ENCODE measurements at regions not wholly inside any gene's neighbourhood (a gene's known extent, or its start where the extent isn't known, plus 50 kb on each side); places are given as distances from the start of the nearest gene placed in this dataset.

- Mint-ChIP-seq H3K27ac (ENCODE audit: unreplicated experiment) (peak overlapping the region; percentile 20), H3K36me3 (ENCODE audit: low read depth) (no peaks in the 10 kb centered on the region), H3K4me1 (peaks cover 45% of the 10 kb centered on the region), H3K9me3 (no peaks in the 10 kb centered on the region), H3K27me3 (ENCODE audit: low read depth) (no peaks in the 10 kb centered on the region), H3K4me3 (no peak overlapping the region)
- no peak for TF ChIP-seq CTCF (conservative IDR thresholded peaks at IDR 0.05)
- no peak for DNase-seq (ENCODE audit: low read depth, low spot score)
Observed at GRCh38 chr1:228861832-228862180, 126.5 kb downstream of the RHOU start.

GRCh38 chr1:228862542-228863505 lies 127.5 kb downstream of the RHOU start:
- no peaks in the 10 kb centered on the region for H3K27me3 Mint-ChIP-seq (ENCODE audit: low read depth)
- H3K4me3 Mint-ChIP-seq, result no peak overlapping the region
- H3K36me3 Mint-ChIP-seq (ENCODE audit: low read depth), result no peaks in the 10 kb centered on the region
- no peak for DNase-seq (ENCODE audit: low read depth, low spot score)
- no peak for TF ChIP-seq CTCF (conservative IDR thresholded peaks at IDR 0.05)
- H3K4me1 Mint-ChIP-seq, result peaks cover 55% of the 10 kb centered on the region
- no peaks in the 10 kb centered on the region for H3K9me3 Mint-ChIP-seq
- no peak overlapping the region for H3K27ac Mint-ChIP-seq (ENCODE audit: unreplicated experiment)

GRCh38 chr1:228863776-228864175 lies 128.5 kb downstream of the RHOU start:
- Mint-ChIP-seq H3K4me3 (no peak overlapping the region), H3K9me3 (no peaks in the 10 kb centered on the region), H3K36me3 (ENCODE audit: low read depth) (no peaks in the 10 kb centered on the region), H3K4me1 (peaks cover 56% of the 10 kb centered on the region), H3K27ac (ENCODE audit: unreplicated experiment) (no peak overlapping the region), H3K27me3 (ENCODE audit: low read depth) (no peaks in the 10 kb centered on the region)
- no peak for TF ChIP-seq CTCF (conservative IDR thresholded peaks at IDR 0.05)
- DNase-seq (ENCODE audit: low read depth, low spot score), result no peak

GRCh38 chr1:228865627-228866330 lies 130.5 kb downstream of the RHOU start:
- Mint-ChIP-seq H3K4me3 (no peak overlapping the region), H3K27me3 (ENCODE audit: low read depth) (no peaks in the 10 kb centered on the region), H3K9me3 (no peaks in the 10 kb centered on the region), H3K36me3 (ENCODE audit: low read depth) (no peaks in the 10 kb centered on the region), H3K27ac (ENCODE audit: unreplicated experiment) (peak overlapping the region; percentile 32), H3K4me1 (peaks cover 67% of the 10 kb centered on the region)
- DNase-seq (ENCODE audit: low read depth, low spot score), result no peak
- no peak for TF ChIP-seq CTCF (conservative IDR thresholded peaks at IDR 0.05)

GRCh38 chr1:228866468-228866867 lies 131.2 kb downstream of the RHOU start:
- no peak overlapping the region for H3K4me3 Mint-ChIP-seq

More at GRCh38 chr1:228866468-228866867, 131.2 kb downstream of the RHOU start:
- H3K9me3 Mint-ChIP-seq, result no peaks in the 10 kb centered on the region
- peak overlapping the region; percentile 66 for H3K27ac Mint-ChIP-seq (ENCODE audit: unreplicated experiment)
- TF ChIP-seq CTCF (conservative IDR thresholded peaks at IDR 0.05), result no peak
- DNase-seq (ENCODE audit: low read depth, low spot score), result no peak
- H3K27me3 Mint-ChIP-seq (ENCODE audit: low read depth), result no peaks in the 10 kb centered on the region
- peaks cover 66% of the 10 kb centered on the region for H3K4me1 Mint-ChIP-seq
- no peaks in the 10 kb centered on the region for H3K36me3 Mint-ChIP-seq (ENCODE audit: low read depth)

Data from neural crest cell (in vitro differentiated cells).